WTC11 (cell line): ENCODE measurements at regions not wholly inside any gene's neighbourhood (a gene's known extent, or its start where the extent isn't known, plus 50 kb on each side); places are given as distances from the start of the nearest gene placed in this dataset.

Experiments used
- CREB1 ChIP-seq: sonication (generic); formaldehyde crosslinking; IDR thresholded peaks from 2 replicates; pipeline ENCODE4 v1.8.0; 2023; ENCODE audit warnings: mild to moderate bottlenecking, missing genetic modification reagents
- CTCF ChIP-seq: fragments of 200-600 bp; IDR thresholded peaks from 2 replicates; pipeline ENCODE4 v1.8.0; 2022; ENCODE audit warnings: antibody characterized with exemption
- PRDM15 ChIP-seq: sonication (generic); formaldehyde crosslinking; IDR thresholded peaks from 2 replicates; pipeline ENCODE4 v1.8.0; 2022; ENCODE audit warnings: missing genetic modification reagents
- SP1 ChIP-seq: sonication (generic); formaldehyde crosslinking; conservative IDR thresholded peaks from 2 replicates; pipeline ENCODE4 v1.8.1; 2022; ENCODE audit warnings: missing genetic modification reagents

GRCh38 chr12:100724071-100724470, 70.5 kb upstream of the ANO4 start:
- TF ChIP-seq CTCF (no peak), CREB1 (no peak), SP1 (CRISPR knock-in tag) (no peak), PRDM15 (no peak)
